Activated naive CD8-positive, alpha-beta T cell treated with anti-CD3 and anti-CD28 coated beads, Interleukin-2, amount 50 U/mL, for 24 hours (primary cell): ENCODE measurements at regions not wholly inside any gene's neighbourhood (a gene's known extent, or its start where the extent isn't known, plus 50 kb on each side); places are given as distances from the start of the nearest gene placed in this dataset.
"Not testable (repeated sequence)": the region's sequence is repeated elsewhere in the genome, so short reads cannot be mapped to it uniquely, and the experiment has no call there.

ENCODE experiments used
- ATAC-seq: fragments of 150-1000 bp; cut with Tn5 transposase; one replicate; pipeline ENCODE4 v1.10.0; 2021
- DNase-seq: peaks from one replicate; pipeline ENCODE4 v3.0.0; 2021
- H3K27ac Mint-ChIP-seq: one replicate; pipeline ENCODE4 v1.8.0; 2021; ENCODE audit warnings: mild to moderate bottlenecking, mixed read lengths
- H3K27me3 Mint-ChIP-seq: one replicate; pipeline ENCODE4 v1.8.0; 2021; ENCODE audit warnings: mixed read lengths
- H3K36me3 Mint-ChIP-seq: one replicate; pipeline ENCODE4 v1.8.0; 2021; ENCODE audit warnings: low read depth, mixed read lengths
- H3K4me1 Mint-ChIP-seq: one replicate; pipeline ENCODE4 v1.8.0; 2021; ENCODE audit warnings: mixed read lengths
- H3K4me3 Mint-ChIP-seq: one replicate; pipeline ENCODE4 v1.8.0; 2021; ENCODE audit warnings: mild to moderate bottlenecking, moderate library complexity, mixed read lengths
- H3K9me3 Mint-ChIP-seq: one replicate; pipeline ENCODE4 v1.8.0; 2021; ENCODE audit warnings: mixed read lengths

GRCh38 chrX:981791-982626, 230.4 kb downstream of the CRLF2 start:
- H3K36me3 Mint-ChIP-seq, result no peaks in the 10 kb centered on the region
- no peak overlapping the region for H3K4me3 Mint-ChIP-seq
- H3K9me3 Mint-ChIP-seq, result peaks cover 2% of the 10 kb centered on the region
- no peaks in the 10 kb centered on the region for H3K4me1 Mint-ChIP-seq
- no peak overlapping the region for H3K27ac Mint-ChIP-seq
- ATAC-seq (no peak), DNase-seq (no peak)
- peaks cover 18% of the 10 kb centered on the region for H3K27me3 Mint-ChIP-seq

GRCh38 chrX:980587-981235, 231.7 kb downstream of the CRLF2 start:
- DNase-seq (no peak), ATAC-seq (no peak)
- H3K36me3 Mint-ChIP-seq, result no peaks in the 10 kb centered on the region
- no peak overlapping the region for H3K27ac Mint-ChIP-seq
- H3K9me3 Mint-ChIP-seq, result peaks cover 10% of the 10 kb centered on the region
- peaks cover 18% of the 10 kb centered on the region for H3K27me3 Mint-ChIP-seq
- H3K4me3 Mint-ChIP-seq, result no peak overlapping the region
- H3K4me1 Mint-ChIP-seq, result no peaks in the 10 kb centered on the region

GRCh38 chrX:979127-979526, 233.3 kb downstream of the CRLF2 start:
- H3K36me3 Mint-ChIP-seq, DNase-seq, ATAC-seq, H3K4me3 Mint-ChIP-seq, H3K4me1 Mint-ChIP-seq, H3K27ac Mint-ChIP-seq: not testable (repeated sequence)
- Mint-ChIP-seq H3K27me3 (peaks cover 18% of the 10 kb centered on the region), H3K9me3 (peaks cover 10% of the 10 kb centered on the region)

GRCh38 chrX:973010-973632, 239.3 kb downstream of the CRLF2 start:
- ATAC-seq (no peak), DNase-seq (no peak)
- no peaks in the 10 kb centered on the region for H3K27me3 Mint-ChIP-seq
- H3K4me1 Mint-ChIP-seq, result no peaks in the 10 kb centered on the region
- H3K9me3 Mint-ChIP-seq, result peaks cover 10% of the 10 kb centered on the region
- no peak overlapping the region for H3K27ac Mint-ChIP-seq
- no peak overlapping the region for H3K4me3 Mint-ChIP-seq
- no peaks in the 10 kb centered on the region for H3K36me3 Mint-ChIP-seq

DNA sequence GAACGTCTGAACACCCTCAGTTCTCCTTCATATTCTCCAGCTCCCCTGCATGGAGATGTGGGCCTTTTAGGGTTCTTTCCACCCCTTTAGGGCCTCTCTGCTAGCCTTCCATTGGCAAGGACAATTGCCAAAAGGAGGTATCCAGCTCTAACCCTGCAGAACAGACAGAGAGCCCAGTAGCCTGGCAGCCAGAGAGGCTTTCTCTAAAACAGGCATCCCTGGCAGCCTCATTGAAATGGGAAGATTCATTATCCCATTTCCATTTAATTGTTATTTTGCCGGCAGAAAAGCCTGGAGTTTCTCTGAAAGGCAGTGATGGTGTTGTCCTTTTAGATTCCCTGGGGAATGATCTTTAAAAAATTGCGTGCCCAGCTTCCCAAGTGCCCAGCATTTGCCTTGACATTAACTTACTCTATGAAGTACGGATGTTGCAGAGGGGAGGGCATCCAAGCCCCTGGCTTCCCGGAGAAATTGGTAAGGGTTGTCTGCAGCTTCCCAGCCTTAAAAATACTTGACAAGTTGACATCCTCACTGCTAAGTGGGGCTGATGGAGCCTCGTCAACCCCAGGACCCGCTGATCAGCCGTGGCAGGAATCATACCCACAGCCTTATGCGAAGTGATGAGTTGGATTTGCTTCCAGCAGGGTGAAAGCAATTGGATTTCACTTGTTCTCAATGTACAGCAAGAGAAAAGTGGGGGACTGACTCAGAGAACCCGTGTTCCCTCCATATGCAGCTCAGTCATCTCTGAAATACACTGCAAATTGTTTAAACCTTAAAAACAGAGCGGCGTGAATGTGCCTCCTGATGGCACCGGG, 244.1 kb downstream of the CRLF2 start:
- H3K4me1 Mint-ChIP-seq, result peaks cover 5% of the 10 kb centered on the region
- no peak overlapping the region for H3K4me3 Mint-ChIP-seq
- H3K27ac Mint-ChIP-seq, result no peak overlapping the region
- H3K9me3 Mint-ChIP-seq, result no peaks in the 10 kb centered on the region
- H3K27me3 Mint-ChIP-seq, result no peaks in the 10 kb centered on the region
- ATAC-seq (no peak), DNase-seq (no peak)
- H3K36me3 Mint-ChIP-seq, result no peaks in the 10 kb centered on the region

- H3K36me3 Mint-ChIP-seq, result no peaks in the 10 kb centered on the region
- no peaks in the 10 kb centered on the region for H3K27me3 Mint-ChIP-seq
- no peaks in the 10 kb centered on the region for H3K9me3 Mint-ChIP-seq
- H3K27ac Mint-ChIP-seq, result no peak overlapping the region
- H3K4me1 Mint-ChIP-seq, result peaks cover 5% of the 10 kb centered on the region
- ATAC-seq, result no peak
- no peak overlapping the region for H3K4me3 Mint-ChIP-seq
- DNase-seq, result no peak
Observed at GRCh38 chrX:966396-967070, 245.9 kb downstream of the CRLF2 start.

GRCh38 chrX:964831-965416, 247.5 kb downstream of the CRLF2 start:
- no peak for ATAC-seq
- Mint-ChIP-seq H3K4me3 (no peak overlapping the region), H3K9me3 (no peaks in the 10 kb centered on the region), H3K36me3 (no peaks in the 10 kb centered on the region), H3K27me3 (peaks cover 1% of the 10 kb centered on the region), H3K27ac (no peak overlapping the region), H3K4me1 (peaks cover 5% of the 10 kb centered on the region)
- no peak for DNase-seq

DNA sequence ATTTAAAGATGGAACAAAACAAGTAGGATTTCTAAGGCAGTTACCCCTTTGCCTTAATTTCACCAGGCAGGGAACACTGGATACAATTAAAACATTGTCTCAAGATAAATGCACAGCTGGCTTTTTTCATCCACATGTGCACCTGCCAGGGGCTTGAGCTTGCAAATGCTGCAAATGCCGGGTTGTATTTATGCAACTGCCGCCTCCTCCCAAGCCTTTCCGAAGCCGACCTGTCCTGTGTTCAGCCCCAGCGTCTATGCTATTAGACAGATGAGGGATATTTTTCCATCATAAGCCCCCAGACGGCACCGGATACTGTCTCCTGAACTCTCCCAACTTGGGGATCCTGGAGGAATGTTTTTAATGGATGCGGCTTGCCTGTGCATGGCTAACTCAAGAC, 251.6 kb downstream of the CRLF2 start:
- H3K36me3 Mint-ChIP-seq, result no peaks in the 10 kb centered on the region

GRCh38 chrX:959595-959994, 252.9 kb downstream of the CRLF2 start:
- H3K9me3 Mint-ChIP-seq, result no peaks in the 10 kb centered on the region
- no peaks in the 10 kb centered on the region for H3K36me3 Mint-ChIP-seq
- no peak for DNase-seq
- H3K27ac Mint-ChIP-seq, result no peak overlapping the region
- H3K27me3 Mint-ChIP-seq, result peaks cover 4% of the 10 kb centered on the region
- no peak for ATAC-seq
- peaks cover 2% of the 10 kb centered on the region for H3K4me1 Mint-ChIP-seq
- no peak overlapping the region for H3K4me3 Mint-ChIP-seq

More for the DNA sequence above, 251.6 kb downstream of the CRLF2 start:
- peaks cover 4% of the 10 kb centered on the region for H3K27me3 Mint-ChIP-seq
- no peak overlapping the region for H3K27ac Mint-ChIP-seq
- DNase-seq (no peak), ATAC-seq (no peak)
- no peaks in the 10 kb centered on the region for H3K9me3 Mint-ChIP-seq
- H3K4me3 Mint-ChIP-seq, result no peak overlapping the region
- H3K4me1 Mint-ChIP-seq, result peaks cover 5% of the 10 kb centered on the region

- ATAC-seq, H3K4me1 Mint-ChIP-seq, H3K27me3 Mint-ChIP-seq, H3K36me3 Mint-ChIP-seq, H3K9me3 Mint-ChIP-seq, H3K4me3 Mint-ChIP-seq, H3K27ac Mint-ChIP-seq, DNase-seq: not testable (repeated sequence)
Observed at GRCh38 chrX:955168-955781, 257.2 kb downstream of the CRLF2 start.

DNA sequence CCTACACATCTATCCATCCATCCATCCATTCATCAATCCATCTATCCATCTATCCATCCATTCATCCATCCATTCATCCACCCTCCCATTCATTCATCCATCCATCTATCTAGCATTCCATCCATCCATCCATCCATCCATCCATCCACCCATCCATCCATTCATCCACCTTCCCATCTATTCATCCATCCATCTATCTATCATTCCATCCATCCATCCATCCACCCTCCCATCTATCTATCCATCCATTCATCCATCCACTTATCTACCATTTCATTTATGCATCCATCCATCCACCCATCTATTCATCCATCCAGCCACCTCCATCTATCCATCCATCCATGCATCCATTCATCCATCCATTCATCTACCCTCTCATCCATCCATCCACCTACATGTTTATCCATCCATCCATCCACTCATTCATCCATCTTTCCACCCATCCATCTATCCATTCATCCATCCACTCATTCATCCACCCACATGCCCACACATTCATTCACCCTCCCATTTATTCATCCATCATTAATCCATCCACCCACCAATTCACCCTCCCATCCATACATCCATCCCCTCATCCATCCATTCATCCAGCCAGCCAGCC, 258.5 kb downstream of the CRLF2 start:
- DNase-seq, result no peak
- Mint-ChIP-seq H3K9me3 (no peaks in the 10 kb centered on the region), H3K36me3 (no peaks in the 10 kb centered on the region), H3K27me3 (no peaks in the 10 kb centered on the region), H3K4me3 (no peak overlapping the region), H3K4me1 (no peaks in the 10 kb centered on the region), H3K27ac (no peak overlapping the region)
- no peak for ATAC-seq

DNA sequence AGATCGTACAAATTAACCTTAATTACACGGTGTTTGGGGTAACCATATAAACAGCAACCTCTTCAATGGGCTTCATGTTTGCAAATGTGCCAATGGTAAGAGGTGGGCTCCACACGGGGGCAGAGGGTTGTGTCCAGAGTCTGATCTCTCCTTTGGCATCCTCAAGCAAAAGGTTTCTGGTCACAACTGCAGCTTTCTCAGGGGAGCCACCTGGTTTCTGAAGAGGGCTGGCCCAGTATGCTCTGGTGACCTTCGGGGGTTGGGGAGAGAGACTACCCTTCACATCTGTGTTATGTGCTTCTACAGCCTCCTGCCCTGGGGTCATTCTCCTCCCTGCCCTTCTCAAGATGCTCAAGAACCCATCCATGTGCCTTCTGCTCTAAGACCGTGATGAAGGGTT, 259.6 kb downstream of the CRLF2 start:
- Mint-ChIP-seq H3K27ac (no peak overlapping the region), H3K9me3 (peaks cover 3% of the 10 kb centered on the region), H3K4me1 (no peaks in the 10 kb centered on the region), H3K36me3 (no peaks in the 10 kb centered on the region), H3K4me3 (no peak overlapping the region), H3K27me3 (no peaks in the 10 kb centered on the region)
- no peak for DNase-seq
- no peak for ATAC-seq

DNA sequence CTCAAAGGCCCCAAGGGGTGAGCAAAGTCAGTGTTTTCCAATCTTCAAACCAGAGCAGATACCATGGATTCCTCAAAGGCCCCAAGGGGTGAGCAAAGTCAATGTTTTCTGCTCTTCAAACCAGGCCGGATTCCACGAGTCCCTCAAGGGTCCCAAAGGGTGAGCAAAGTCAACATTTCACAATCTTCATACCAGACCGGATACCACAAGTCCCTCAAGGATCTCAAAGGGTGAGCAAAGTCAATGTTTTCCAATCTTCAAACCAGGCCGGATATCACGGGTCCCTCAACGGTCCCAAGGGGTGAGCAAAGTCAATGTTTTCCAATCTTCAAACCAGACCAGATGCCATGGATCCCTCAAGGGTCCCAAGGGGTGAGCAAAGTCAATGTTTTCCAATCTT, 265.2 kb downstream of the CRLF2 start:
- not testable (repeated sequence) for H3K9me3 Mint-ChIP-seq, H3K4me1 Mint-ChIP-seq, ATAC-seq, H3K4me3 Mint-ChIP-seq, DNase-seq, H3K27ac Mint-ChIP-seq, H3K27me3 Mint-ChIP-seq, H3K36me3 Mint-ChIP-seq
